HFFc6 (cell line): ENCODE measurements at regions not wholly inside any gene's neighbourhood (a gene's known extent, or its start where the extent isn't known, plus 50 kb on each side); places are given as distances from the start of the nearest gene placed in this dataset.
A peak's percentile ranks its signal among the peaks of the same experiment; 100 is the strongest.

ENCODE experiments used
- DNase-seq: peaks from one replicate; pipeline ENCODE4 v3.0.0-alpha.2; 2018
- H3K27ac Mint-ChIP-seq: 2 replicates; pipeline ENCODE4 v1.8.0; 2020; ENCODE audit warnings: mild to moderate bottlenecking, mixed read lengths
- H3K27me3 Mint-ChIP-seq: 2 replicates; pipeline ENCODE4 v1.8.0; 2021; ENCODE audit warnings: mild to moderate bottlenecking, moderate library complexity, mixed read lengths; ENCODE audit not compliant: insufficient read depth
- H3K36me3 Mint-ChIP-seq: 2 replicates; pipeline ENCODE4 v1.8.0; 2021; ENCODE audit warnings: low read depth, mixed read lengths
- H3K4me1 Mint-ChIP-seq: 2 replicates; pipeline ENCODE4 v1.8.0; 2020; ENCODE audit warnings: low read depth, mixed read lengths
- H3K4me3 Mint-ChIP-seq: 2 replicates; pipeline ENCODE4 v1.8.0; 2020; ENCODE audit warnings: mild to moderate bottlenecking, moderate library complexity, mixed read lengths
- H3K9me3 Mint-ChIP-seq: 2 replicates; pipeline ENCODE4 v1.8.0; 2020; ENCODE audit warnings: mild to moderate bottlenecking, mixed read lengths
- TF ChIP-seq, protein P1 (sequence below): fragments of 200-600 bp; sonication (generic); IDR thresholded peaks from 2 replicates; pipeline ENCODE4 v1.5.0; 2021; ENCODE audit warnings: antibody characterized with exemption, mild to moderate bottlenecking

DNA sequence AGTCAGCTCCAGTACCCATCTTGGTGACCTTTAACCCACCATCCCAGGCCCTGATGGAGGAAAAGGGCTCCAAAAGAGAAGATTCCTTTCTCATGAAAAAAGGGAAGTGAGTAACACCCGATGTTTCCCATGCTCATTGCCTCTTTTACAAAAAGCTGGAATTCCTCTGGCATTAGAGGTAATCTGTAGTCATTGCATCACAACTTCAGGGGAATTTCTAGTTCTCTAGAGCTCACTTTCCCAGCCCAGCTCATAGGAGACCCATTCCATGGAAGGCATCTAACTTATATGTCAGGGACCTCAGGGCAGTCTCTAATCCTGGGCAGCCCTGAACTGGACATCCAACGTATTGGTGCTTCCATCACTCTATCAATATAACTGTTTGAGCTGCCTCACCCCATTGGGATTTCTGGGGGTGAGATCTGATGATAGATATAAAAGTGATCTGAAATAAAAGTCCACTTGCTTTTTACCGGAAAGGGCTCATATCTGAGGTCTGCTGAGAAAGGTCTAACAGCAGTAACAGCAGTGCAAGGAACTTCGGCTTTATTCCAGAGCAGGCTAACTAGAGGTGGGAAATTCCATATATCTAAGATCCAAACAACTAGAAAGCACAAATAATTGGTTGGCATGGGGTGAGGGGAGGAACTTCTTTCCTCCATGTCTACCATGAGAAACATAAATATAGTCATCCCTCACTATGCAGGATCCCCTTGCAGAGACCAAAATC, 106.1 kb downstream of the ETAA1 start:
- H3K4me3 Mint-ChIP-seq: peak overlapping the region; percentile 29
- no peaks in the 10 kb centered on the region for H3K9me3 Mint-ChIP-seq
- peaks cover 4% of the 10 kb centered on the region; the same call in 1 of the 2 replicates for H3K36me3 Mint-ChIP-seq
- peaks cover 45% of the 10 kb centered on the region for H3K4me1 Mint-ChIP-seq
- peak overlapping the region; percentile 92 for H3K27ac Mint-ChIP-seq
- peak; percentile 88 for DNase-seq
- no peaks in the 10 kb centered on the region; the same call in 1 of the 2 replicates for H3K27me3 Mint-ChIP-seq
- TF ChIP-seq, protein P1, sequence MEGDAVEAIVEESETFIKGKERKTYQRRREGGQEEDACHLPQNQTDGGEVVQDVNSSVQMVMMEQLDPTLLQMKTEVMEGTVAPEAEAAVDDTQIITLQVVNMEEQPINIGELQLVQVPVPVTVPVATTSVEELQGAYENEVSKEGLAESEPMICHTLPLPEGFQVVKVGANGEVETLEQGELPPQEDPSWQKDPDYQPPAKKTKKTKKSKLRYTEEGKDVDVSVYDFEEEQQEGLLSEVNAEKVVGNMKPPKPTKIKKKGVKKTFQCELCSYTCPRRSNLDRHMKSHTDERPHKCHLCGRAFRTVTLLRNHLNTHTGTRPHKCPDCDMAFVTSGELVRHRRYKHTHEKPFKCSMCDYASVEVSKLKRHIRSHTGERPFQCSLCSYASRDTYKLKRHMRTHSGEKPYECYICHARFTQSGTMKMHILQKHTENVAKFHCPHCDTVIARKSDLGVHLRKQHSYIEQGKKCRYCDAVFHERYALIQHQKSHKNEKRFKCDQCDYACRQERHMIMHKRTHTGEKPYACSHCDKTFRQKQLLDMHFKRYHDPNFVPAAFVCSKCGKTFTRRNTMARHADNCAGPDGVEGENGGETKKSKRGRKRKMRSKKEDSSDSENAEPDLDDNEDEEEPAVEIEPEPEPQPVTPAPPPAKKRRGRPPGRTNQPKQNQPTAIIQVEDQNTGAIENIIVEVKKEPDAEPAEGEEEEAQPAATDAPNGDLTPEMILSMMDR: no peak

DNA sequence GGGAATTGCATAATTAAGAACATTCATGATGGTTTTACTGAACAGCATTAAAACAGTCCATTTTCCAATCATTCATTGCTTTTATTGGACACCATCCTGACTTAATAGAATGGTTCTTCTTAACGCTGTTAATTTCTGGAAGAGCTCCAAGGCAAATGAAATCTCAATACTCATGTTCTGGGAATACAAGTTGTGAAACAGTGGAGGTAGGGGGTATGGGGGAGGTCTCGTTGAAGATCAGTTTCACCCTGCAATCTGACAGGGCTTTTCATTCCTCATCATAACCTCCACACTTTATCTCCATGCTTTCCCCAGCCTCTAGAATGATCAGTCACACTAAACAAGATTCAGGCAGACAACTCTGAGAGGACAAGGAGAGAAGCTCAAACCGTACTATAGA, 113.6 kb downstream of the ETAA1 start:
- no peaks in the 10 kb centered on the region; the same call in 1 of the 2 replicates for H3K36me3 Mint-ChIP-seq
- DNase-seq: no peak
- H3K27me3 Mint-ChIP-seq: no peaks in the 10 kb centered on the region; the same call in 1 of the 2 replicates
- TF ChIP-seq, protein P1: no peak
- H3K4me3 Mint-ChIP-seq: no peak overlapping the region
- peaks cover 23% of the 10 kb centered on the region for H3K4me1 Mint-ChIP-seq
- no peaks in the 10 kb centered on the region for H3K9me3 Mint-ChIP-seq
- no peak overlapping the region for H3K27ac Mint-ChIP-seq

DNA sequence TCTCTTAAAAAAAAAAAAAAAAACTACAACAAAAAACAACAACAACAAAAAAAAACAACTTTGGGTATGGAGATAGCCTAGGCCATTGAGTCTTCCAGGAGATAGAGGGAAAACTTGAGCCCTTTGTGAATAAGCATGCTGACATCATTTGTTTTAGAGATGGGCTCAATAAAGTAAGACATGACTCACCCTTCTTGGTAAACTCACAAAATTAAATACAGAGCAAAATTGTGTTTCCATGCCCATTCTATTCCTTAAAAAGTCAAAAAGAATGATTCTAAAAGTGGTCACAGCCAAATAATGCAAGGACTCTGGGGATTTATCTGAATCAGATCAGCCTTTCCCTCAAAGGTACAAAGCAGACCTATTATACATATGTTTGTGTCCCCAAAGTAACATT, 117.4 kb downstream of the ETAA1 start:
- TF ChIP-seq, protein P1: no peak
- peaks cover 34% of the 10 kb centered on the region for H3K4me1 Mint-ChIP-seq
- H3K36me3 Mint-ChIP-seq: no peaks in the 10 kb centered on the region
- peak; percentile 42 for DNase-seq
- peak overlapping the region; percentile 53; the same call in 1 of the 2 replicates for H3K4me3 Mint-ChIP-seq
- no peaks in the 10 kb centered on the region for H3K9me3 Mint-ChIP-seq
- H3K27me3 Mint-ChIP-seq: no peaks in the 10 kb centered on the region
- H3K27ac Mint-ChIP-seq: peak overlapping the region; percentile 55; the same call in 1 of the 2 replicates

DNA sequence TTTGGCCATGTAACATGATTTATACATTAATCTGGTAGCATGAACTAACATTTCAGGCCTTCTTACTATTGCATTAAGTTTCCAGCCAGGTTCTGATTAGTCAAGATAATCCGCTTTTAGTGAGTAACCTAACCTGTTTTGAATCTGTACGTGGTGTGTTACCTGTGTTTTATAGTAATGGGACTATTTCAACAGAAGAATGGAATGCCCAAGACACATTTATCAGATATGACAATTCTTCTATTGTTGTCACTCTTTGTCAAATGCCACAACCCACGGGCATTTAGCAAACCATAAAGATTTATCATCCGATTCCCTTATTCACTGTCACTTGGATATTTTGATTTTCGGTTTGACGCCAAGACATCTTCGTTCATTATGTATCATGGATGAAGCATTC, 117.9 kb downstream of the ETAA1 start:
- H3K9me3 Mint-ChIP-seq: no peaks in the 10 kb centered on the region
- no peak overlapping the region for H3K4me3 Mint-ChIP-seq
- TF ChIP-seq, protein P1: no peak
- DNase-seq: no peak
- no peak overlapping the region; the same call in 1 of the 2 replicates for H3K27ac Mint-ChIP-seq
- peaks cover 34% of the 10 kb centered on the region for H3K4me1 Mint-ChIP-seq
- H3K36me3 Mint-ChIP-seq: no peaks in the 10 kb centered on the region
- no peaks in the 10 kb centered on the region for H3K27me3 Mint-ChIP-seq

DNA sequence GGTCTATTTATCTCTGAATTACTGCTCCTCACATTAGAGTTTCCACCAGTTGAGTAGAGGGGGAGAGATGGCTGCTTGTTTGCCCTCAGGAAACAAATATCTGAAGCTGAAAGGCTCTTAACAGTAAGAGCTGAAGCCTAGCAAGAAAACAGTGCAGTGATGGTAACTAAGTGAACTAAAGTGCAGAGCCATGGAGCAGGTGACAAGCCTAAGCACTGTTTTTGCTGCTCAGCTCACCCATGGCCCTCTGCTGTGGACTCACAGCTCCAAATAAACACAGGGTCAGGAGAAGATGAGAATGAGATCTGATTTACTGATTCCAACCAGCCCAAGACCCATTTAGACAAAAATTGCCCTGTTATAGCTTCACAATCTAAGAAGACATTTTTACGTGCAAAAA, 118.4 kb downstream of the ETAA1 start:
- TF ChIP-seq, protein P1: no peak
- Mint-ChIP-seq H3K27ac (no peak overlapping the region; the same call in 1 of the 2 replicates), H3K4me1 (peaks cover 34% of the 10 kb centered on the region), H3K36me3 (no peaks in the 10 kb centered on the region), H3K9me3 (no peaks in the 10 kb centered on the region), H3K4me3 (no peak overlapping the region), H3K27me3 (no peaks in the 10 kb centered on the region)
- no peak for DNase-seq
